ENCODE measurements at regions not wholly inside any gene's neighbourhood (a gene's known extent, or its start where the extent isn't known, plus 50 kb on each side); places are given as distances from the start of the nearest gene placed in this dataset.

DNA sequence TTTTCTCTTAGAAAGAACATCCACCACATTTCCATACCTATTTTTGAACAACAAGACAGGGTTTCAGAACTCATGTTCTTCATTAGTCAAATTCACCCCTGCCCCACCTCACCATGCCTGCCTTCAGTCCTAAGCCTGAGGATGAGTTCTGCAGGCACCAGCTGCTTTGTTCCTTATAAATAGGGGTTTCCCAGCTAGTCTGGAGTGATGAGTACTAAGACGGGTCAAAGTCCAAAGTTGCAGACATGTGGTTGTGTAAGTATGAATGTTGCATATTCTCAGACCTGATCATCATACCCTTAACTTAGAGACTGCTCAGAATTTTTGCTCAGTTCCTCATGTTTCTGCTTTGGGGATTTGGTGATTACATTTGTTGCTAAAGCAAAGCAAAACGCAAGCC is 257.7 kb upstream of the CDYL start:
- no peaks in the 10 kb centered on the region for H3K79me2 ChIP-seq (ENCODE audit: insufficient read depth, low read length)
- peaks cover 6% of the 10 kb centered on the region for H3K27me3 ChIP-seq (ENCODE audit: insufficient read depth, low read length)
- no peak overlapping the region for H3K27ac ChIP-seq (ENCODE audit: low read depth, low read length)
- no peak overlapping the region for H2AFZ ChIP-seq (ENCODE audit: low read length)
- no peaks in the 10 kb centered on the region for H3K36me3 ChIP-seq (ENCODE audit: insufficient read depth, low read length)
- no peaks in the 10 kb centered on the region for H3K9me3 ChIP-seq (ENCODE audit: low read depth, low read length)
- H3K4me1 ChIP-seq (ENCODE audit: insufficient read depth, low read length) = no peaks in the 10 kb centered on the region
- no peak overlapping the region for H3K4me2 ChIP-seq (ENCODE audit: insufficient read depth, low read length)
- peak; percentile 85 for DNase-seq (ENCODE audit: insufficient read length, low spot score, missing footprints)
- no peaks in the 10 kb centered on the region for H4K20me1 ChIP-seq (ENCODE audit: insufficient read depth, low read length)
- TF ChIP-seq, protein P1, sequence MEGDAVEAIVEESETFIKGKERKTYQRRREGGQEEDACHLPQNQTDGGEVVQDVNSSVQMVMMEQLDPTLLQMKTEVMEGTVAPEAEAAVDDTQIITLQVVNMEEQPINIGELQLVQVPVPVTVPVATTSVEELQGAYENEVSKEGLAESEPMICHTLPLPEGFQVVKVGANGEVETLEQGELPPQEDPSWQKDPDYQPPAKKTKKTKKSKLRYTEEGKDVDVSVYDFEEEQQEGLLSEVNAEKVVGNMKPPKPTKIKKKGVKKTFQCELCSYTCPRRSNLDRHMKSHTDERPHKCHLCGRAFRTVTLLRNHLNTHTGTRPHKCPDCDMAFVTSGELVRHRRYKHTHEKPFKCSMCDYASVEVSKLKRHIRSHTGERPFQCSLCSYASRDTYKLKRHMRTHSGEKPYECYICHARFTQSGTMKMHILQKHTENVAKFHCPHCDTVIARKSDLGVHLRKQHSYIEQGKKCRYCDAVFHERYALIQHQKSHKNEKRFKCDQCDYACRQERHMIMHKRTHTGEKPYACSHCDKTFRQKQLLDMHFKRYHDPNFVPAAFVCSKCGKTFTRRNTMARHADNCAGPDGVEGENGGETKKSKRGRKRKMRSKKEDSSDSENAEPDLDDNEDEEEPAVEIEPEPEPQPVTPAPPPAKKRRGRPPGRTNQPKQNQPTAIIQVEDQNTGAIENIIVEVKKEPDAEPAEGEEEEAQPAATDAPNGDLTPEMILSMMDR (IDR thresholded peaks at IDR 0.05; ENCODE audit: extremely low read depth, low read depth, low read length) = no peak
- H3K4me3 ChIP-seq (ENCODE audit: insufficient read depth, low read length) = no peak overlapping the region

DNA sequence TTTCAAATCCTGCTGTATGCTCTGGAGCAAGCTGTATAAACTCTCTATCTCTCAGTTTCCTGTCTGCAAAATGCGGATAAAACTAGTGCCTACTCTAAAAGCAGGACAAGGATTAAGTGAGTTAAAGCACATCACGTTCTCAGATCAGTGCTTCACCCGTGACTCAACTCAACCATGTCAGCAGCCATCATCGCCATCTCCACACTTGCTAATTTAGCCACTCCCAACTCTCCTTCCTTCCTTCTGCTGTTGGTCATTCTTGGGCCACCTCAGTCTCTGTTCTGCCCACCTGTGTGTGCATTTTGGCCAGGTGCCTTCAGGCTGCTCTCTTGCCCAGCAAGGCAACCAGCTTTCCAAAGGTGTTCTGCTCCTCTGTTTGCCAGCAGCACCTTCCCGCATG is 260.0 kb upstream of the CDYL start:
- Histone ChIP-seq H4K20me1 (ENCODE audit: insufficient read depth, low read length) (no peaks in the 10 kb centered on the region), H3K27me3 (ENCODE audit: insufficient read depth, low read length) (peaks cover 17% of the 10 kb centered on the region), H3K36me3 (ENCODE audit: insufficient read depth, low read length) (no peaks in the 10 kb centered on the region), H3K4me2 (ENCODE audit: insufficient read depth, low read length) (no peak overlapping the region), H3K4me3 (ENCODE audit: insufficient read depth, low read length) (no peak overlapping the region), H2AFZ (ENCODE audit: low read length) (no peak overlapping the region), H3K4me1 (ENCODE audit: insufficient read depth, low read length) (no peaks in the 10 kb centered on the region), H3K9me3 (ENCODE audit: low read depth, low read length) (no peaks in the 10 kb centered on the region), H3K79me2 (ENCODE audit: insufficient read depth, low read length) (no peaks in the 10 kb centered on the region), H3K27ac (ENCODE audit: low read depth, low read length) (no peak overlapping the region)
- TF ChIP-seq, protein P1 (IDR thresholded peaks at IDR 0.05; ENCODE audit: extremely low read depth, low read depth, low read length) = no peak
- no peak for DNase-seq (ENCODE audit: insufficient read length, low spot score, missing footprints)

DNA sequence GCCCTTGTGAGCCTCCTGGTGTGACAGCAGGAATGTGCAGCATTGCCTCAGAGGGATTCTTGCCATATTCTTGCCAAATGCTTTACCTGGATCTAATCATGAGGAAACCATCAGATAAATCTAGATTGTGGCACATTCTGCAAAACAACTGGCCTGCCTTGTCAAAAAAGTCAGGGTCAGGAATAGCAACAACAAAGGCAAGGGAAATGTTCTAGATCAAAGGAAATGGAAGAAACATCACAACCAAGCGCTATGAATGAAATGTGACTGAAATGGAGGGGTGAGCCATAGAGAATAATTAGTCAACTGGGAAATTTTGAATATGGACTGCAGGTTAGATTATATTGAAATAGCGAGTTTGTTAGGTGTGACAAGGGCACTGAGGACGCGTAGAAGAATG is 262.6 kb upstream of the CDYL start:
- Histone ChIP-seq H4K20me1 (ENCODE audit: insufficient read depth, low read length) (no peaks in the 10 kb centered on the region), H3K4me2 (ENCODE audit: insufficient read depth, low read length) (no peak overlapping the region), H3K4me1 (ENCODE audit: insufficient read depth, low read length) (no peaks in the 10 kb centered on the region), H3K27ac (ENCODE audit: low read depth, low read length) (no peak overlapping the region), H3K36me3 (ENCODE audit: insufficient read depth, low read length) (no peaks in the 10 kb centered on the region), H3K79me2 (ENCODE audit: insufficient read depth, low read length) (no peaks in the 10 kb centered on the region), H3K4me3 (ENCODE audit: insufficient read depth, low read length) (no peak overlapping the region), H3K9me3 (ENCODE audit: low read depth, low read length) (no peaks in the 10 kb centered on the region), H3K27me3 (ENCODE audit: insufficient read depth, low read length) (peaks cover 17% of the 10 kb centered on the region), H2AFZ (ENCODE audit: low read length) (no peak overlapping the region)
- no peak for DNase-seq (ENCODE audit: insufficient read length, low spot score, missing footprints)
- TF ChIP-seq, protein P1 (IDR thresholded peaks at IDR 0.05; ENCODE audit: extremely low read depth, low read depth, low read length) = no peak

DNA sequence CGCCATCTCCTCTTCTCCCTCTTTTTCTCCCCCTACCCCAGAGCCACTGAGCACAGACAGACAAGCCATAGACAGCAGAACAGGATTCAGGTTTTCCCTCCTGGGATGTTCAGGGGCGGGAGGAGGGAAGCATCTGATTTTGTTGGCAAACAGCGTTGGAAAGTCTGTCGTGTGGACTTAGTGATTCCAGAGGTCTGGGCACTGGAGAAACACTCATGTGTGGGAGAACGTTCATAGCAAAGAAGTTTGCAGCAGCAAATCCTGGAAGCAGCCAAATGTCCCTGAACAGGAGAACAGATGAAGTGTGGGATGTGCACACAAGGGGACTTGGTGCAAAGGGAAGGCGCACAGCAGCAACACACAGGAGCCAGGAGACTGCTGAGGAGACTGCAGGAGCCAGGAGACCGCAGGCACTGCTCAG is 264.1 kb upstream of the CDYL start:
- Histone ChIP-seq H3K4me1 (ENCODE audit: insufficient read depth, low read length) (no peaks in the 10 kb centered on the region), H3K4me3 (ENCODE audit: insufficient read depth, low read length) (no peak overlapping the region), H3K36me3 (ENCODE audit: insufficient read depth, low read length) (no peaks in the 10 kb centered on the region), H3K9me3 (ENCODE audit: low read depth, low read length) (no peaks in the 10 kb centered on the region), H3K27ac (ENCODE audit: low read depth, low read length) (no peak overlapping the region), H3K4me2 (ENCODE audit: insufficient read depth, low read length) (no peak overlapping the region), H2AFZ (ENCODE audit: low read length) (no peak overlapping the region), H3K27me3 (ENCODE audit: insufficient read depth, low read length) (peaks cover 17% of the 10 kb centered on the region), H4K20me1 (ENCODE audit: insufficient read depth, low read length) (no peaks in the 10 kb centered on the region), H3K79me2 (ENCODE audit: insufficient read depth, low read length) (no peaks in the 10 kb centered on the region)
- no peak for DNase-seq (ENCODE audit: insufficient read length, low spot score, missing footprints)
- TF ChIP-seq, protein P1 (IDR thresholded peaks at IDR 0.05; ENCODE audit: extremely low read depth, low read depth, low read length) = no peak
